ENCODE measurements at regions not wholly inside any gene's neighbourhood (a gene's known extent, or its start where the extent isn't known, plus 50 kb on each side); places are given as distances from the start of the nearest gene placed in this dataset.

- TF ChIP-seq CTCF (IDR thresholded peaks at IDR 0.05) = no peak
- no peak for TF ChIP-seq POLR2A (IDR thresholded peaks at IDR 0.05)
Observed at GRCh38 chr18:44241020-44241419, 439.7 kb upstream of the SETBP1 start.
